H1 (cell line): ENCODE measurements at regions not wholly inside any gene's neighbourhood (a gene's known extent, or its start where the extent isn't known, plus 50 kb on each side); places are given as distances from the start of the nearest gene placed in this dataset.

Experiments
- CTCF ChIA-PET: fragments of 300-600 bp; sonication (Branson Sonifier 250); formaldehyde crosslinking; loops from one replicate; lab custom pipeline; 2021; ENCODE audit not compliant: partially characterized antibody; lab: Charles Lee
- POLR2A ChIA-PET: fragments of 300-600 bp; sonication (Branson Sonifier 250); formaldehyde crosslinking; loops from one replicate; lab custom pipeline; 2021; ENCODE audit warnings: inconsistent platforms; ENCODE audit not compliant: partially characterized antibody; lab: Charles Lee
- DNase-seq, 2 experiments: peaks; one replicate each; pipeline versions ENCODE4 v3.0.0 to v3.0.0-alpha.2; 2010 to 2022; ENCODE audit warnings: low spot score in 2 of 2, low read depth in 1 of 2, mixed read lengths in 1 of 2
- FAIRE-seq: peaks from 2 replicates; lab custom pipeline; 2011; peaks lifted over from hg19 to GRCh38; lab: Jason Lieb, UNC
- H2AFZ ChIP-seq: 2 replicates; pipeline ENCODE4 v1.8.1; 2012; ENCODE audit warnings: low read length, inconsistent platforms
- H2AK5ac ChIP-seq: 2 replicates; pipeline ENCODE4 v1.6.1; 2013; ENCODE audit warnings: low read depth, low read length
- H2BK120ac ChIP-seq: replicated peaks from 2 replicates; pipeline ENCODE3; 2013; ENCODE audit warnings: low read depth, low read length, inconsistent platforms
- H2BK12ac ChIP-seq: 2 replicates; pipeline ENCODE4 v1.6.1; 2013; ENCODE audit warnings: low read depth, low read length
- H2BK15ac ChIP-seq: 2 replicates; pipeline ENCODE4 v1.6.1; 2013; ENCODE audit warnings: low read length
- H2BK20ac ChIP-seq: 2 replicates; pipeline ENCODE4 v1.6.1; 2013; ENCODE audit warnings: low read length
- H2BK5ac ChIP-seq: 2 replicates; pipeline ENCODE4 v1.6.1; 2013; ENCODE audit warnings: low read depth, low read length
- H3K14ac ChIP-seq: 2 replicates; pipeline ENCODE4 v1.6.1; 2013; ENCODE audit warnings: inconsistent platforms; ENCODE audit not compliant: insufficient read length
- H3K18ac ChIP-seq: 2 replicates; pipeline ENCODE4 v1.6.1; 2013; ENCODE audit warnings: low read length; ENCODE audit errors: extremely low read depth
- H3K23ac ChIP-seq: 2 replicates; pipeline ENCODE4 v1.6.1; 2013; ENCODE audit warnings: inconsistent platforms; ENCODE audit not compliant: insufficient read length
- H3K23me2 ChIP-seq: 2 replicates; pipeline ENCODE4 v1.6.1; 2013; ENCODE audit warnings: low read depth, low read length
- H3K27ac ChIP-seq: 2 replicates; pipeline ENCODE4 v1.6.1; 2011; ENCODE audit warnings: low read depth, low read length, inconsistent platforms
- H3K27me3 ChIP-seq, 4 experiments: replicated peaks in 1 of 4; 1 replicate in 1 of 4; 2 replicates in 3 of 4; pipeline versions ENCODE4 v1.6.1 to v1.8.1; 2011 to 2013; ENCODE audit warnings: low read length in 3 of 4, mild to moderate bottlenecking in 3 of 4, inconsistent platforms in 2 of 4, mixed read lengths in 2 of 4, moderate library complexity in 1 of 4; ENCODE audit not compliant: control insufficient read depth in 3 of 4, insufficient read depth in 3 of 4; ENCODE audit errors: extremely low read depth in 1 of 4
- H3K36me3 ChIP-seq, 4 experiments: 2 replicates each; pipeline versions ENCODE4 v1.6.1 to v1.8.1; 2011 to 2013; ENCODE audit warnings: mild to moderate bottlenecking in 4 of 4, low read length in 3 of 4, moderate library complexity in 2 of 4, control low read depth in 1 of 4, inconsistent platforms in 1 of 4; ENCODE audit not compliant: insufficient read depth in 4 of 4, control insufficient read depth in 2 of 4
- H3K4ac ChIP-seq: replicated peaks from 2 replicates; pipeline ENCODE3; 2013; ENCODE audit warnings: low read length, low read depth, mixed read lengths, inconsistent platforms; ENCODE audit not compliant: insufficient read length
- H3K4me1 ChIP-seq, 4 experiments: replicated peaks in 1 of 4; 1 replicate in 1 of 4; 2 replicates in 3 of 4; pipeline versions ENCODE4 v1.6.1 to v1.8.1; 2011 to 2013; ENCODE audit warnings: low read length in 3 of 4, inconsistent platforms in 2 of 4, mixed read lengths in 1 of 4; ENCODE audit not compliant: insufficient read depth in 4 of 4, control insufficient read depth in 3 of 4
- H3K4me2 ChIP-seq, 2 experiments: 2 replicates each; pipeline versions ENCODE4 v1.6.1 to v1.8.1; 2011 to 2013; ENCODE audit warnings: low read depth in 2 of 2, low read length in 2 of 2, control low read depth in 1 of 2, inconsistent platforms in 1 of 2, mild to moderate bottlenecking in 1 of 2; ENCODE audit not compliant: insufficient read depth in 1 of 2
- H3K4me3 ChIP-seq, 4 experiments: fragments of 200-600, 300-600 bp in 1 of 4; sonication (generic), shearing (Covaris generic), sonication (Bioruptor Twin) in 1 of 4; 2 replicates each; pipeline versions ENCODE4 v1.5.1 to v1.8.1; 2011 to 2016; ENCODE audit warnings: low read length in 4 of 4, low read depth in 3 of 4, control low read depth in 2 of 4, inconsistent platforms in 2 of 4, mild to moderate bottlenecking in 2 of 4, mixed read lengths in 1 of 4, moderate library complexity in 1 of 4; ENCODE audit not compliant: insufficient read depth in 2 of 4; ENCODE audit errors: extremely low read depth in 1 of 4
- H3K56ac ChIP-seq: replicated peaks from 2 replicates; pipeline ENCODE3; 2013; ENCODE audit warnings: low read depth, mild to moderate bottlenecking, mixed read lengths, low read length, inconsistent platforms; ENCODE audit not compliant: insufficient read length
- H3K79me1 ChIP-seq: 2 replicates; pipeline ENCODE4 v1.6.1; 2013; ENCODE audit warnings: low read depth, low read length, control low read depth
- H3K79me2 ChIP-seq, 2 experiments: 2 replicates each; pipeline versions ENCODE4 v1.6.1 to v1.8.1; 2012 to 2013; ENCODE audit warnings: low read length in 2 of 2, mild to moderate bottlenecking in 2 of 2, inconsistent platforms in 1 of 2; ENCODE audit not compliant: insufficient read depth in 2 of 2, control insufficient read depth in 1 of 2
- H3K9ac ChIP-seq, 4 experiments: replicated peaks in 1 of 4; 1 replicate in 1 of 4; 2 replicates in 3 of 4; pipeline versions ENCODE4 v1.6.1 to v1.8.1; 2011 to 2013; ENCODE audit warnings: low read depth in 3 of 4, low read length in 3 of 4, control low read depth in 2 of 4, mild to moderate bottlenecking in 2 of 4, moderate library complexity in 2 of 4, inconsistent platforms in 1 of 4; ENCODE audit errors: extremely low read depth in 1 of 4
- H3K9me3 ChIP-seq, 2 experiments: 2 replicates each; pipeline versions ENCODE4 v1.6.1 to v1.8.1; 2012 to 2013; ENCODE audit warnings: mild to moderate bottlenecking in 2 of 2, moderate library complexity in 2 of 2, control low read depth in 1 of 2, inconsistent platforms in 1 of 2, low read depth in 1 of 2, low read length in 1 of 2, mixed read lengths in 1 of 2; ENCODE audit not compliant: insufficient read depth in 2 of 2
- H4K20me1 ChIP-seq, 2 experiments: replicated peaks in 1 of 2; 2 replicates each; pipeline versions ENCODE3 to v1.8.1; 2011 to 2013; ENCODE audit warnings: inconsistent platforms in 2 of 2, low read length in 2 of 2, mild to moderate bottlenecking in 1 of 2; ENCODE audit not compliant: insufficient read depth in 2 of 2, control insufficient read depth in 1 of 2
- H4K5ac ChIP-seq: 2 replicates; pipeline ENCODE4 v1.6.1; 2013; ENCODE audit warnings: low read length, low read depth, mixed read lengths, inconsistent platforms; ENCODE audit not compliant: insufficient read length
- H4K8ac ChIP-seq: 2 replicates; pipeline ENCODE4 v1.8.0; 2013; ENCODE audit warnings: mild to moderate bottlenecking, moderate library complexity, low read length, inconsistent platforms; ENCODE audit not compliant: insufficient read depth; ENCODE audit errors: extremely low read depth
- H4K91ac ChIP-seq: replicated peaks from 2 replicates; pipeline ENCODE3; 2013; ENCODE audit warnings: low read length, mixed read lengths, inconsistent platforms; ENCODE audit not compliant: insufficient read length
- CHD2 ChIP-seq: IDR thresholded peaks from 2 replicates; pipeline ENCODE4 v1.6.1; 2012; ENCODE audit warnings: low read length, improper control_type of control experiment
- CTCF ChIP-seq, 3 experiments: IDR thresholded peaks; 1 replicate in 2 of 3; 2 replicates in 1 of 3; pipeline versions ENCODE4 v1.5.1 to v1.6.1; 2011; ENCODE audit warnings: low read length in 3 of 3, mild to moderate bottlenecking in 3 of 3, inconsistent platforms in 2 of 3, low read depth in 1 of 3, moderate library complexity in 1 of 3; ENCODE audit not compliant: insufficient read depth in 1 of 3; ENCODE audit errors: control extremely low read depth in 1 of 3
- EZH2 ChIP-seq: fragments of 200-600 bp; sonication (generic); IDR thresholded peaks from 2 replicates; pipeline ENCODE4 v1.7.1; 2012; ENCODE audit warnings: low read depth, mild to moderate bottlenecking, moderate library complexity, low read length, inconsistent platforms; ENCODE audit not compliant: severe bottlenecking
- HDAC2 ChIP-seq, 2 experiments: fragments of 300-600 bp in 1 of 2; sonication (generic) in 1 of 2; IDR thresholded peaks; 2 replicates each; pipeline ENCODE4 v1.6.1; 2011 to 2012; ENCODE audit warnings: low read depth in 2 of 2, low read length in 2 of 2, mild to moderate bottlenecking in 2 of 2, moderate library complexity in 2 of 2, borderline replicate concordance in 1 of 2, inconsistent platforms in 1 of 2
- JUND ChIP-seq: IDR thresholded peaks from 2 replicates; pipeline ENCODE4 v1.6.1; 2011; ENCODE audit warnings: mild to moderate bottlenecking, improper control_type of control experiment, low read length
- KDM1A ChIP-seq: fragments of 200-600, 300-600 bp; sonication (generic); IDR thresholded peaks from 2 replicates; pipeline ENCODE4 v1.7.1; 2016; ENCODE audit warnings: mild to moderate bottlenecking, low read length, borderline replicate concordance
- KDM4A ChIP-seq: IDR thresholded peaks from one replicate; pipeline ENCODE4 v1.7.1; 2012; ENCODE audit warnings: low read depth, mild to moderate bottlenecking, moderate library complexity, low read length, inconsistent platforms; ENCODE audit not compliant: severe bottlenecking
- MAX ChIP-seq: IDR thresholded peaks from 2 replicates; pipeline ENCODE4 v1.6.1; 2012; ENCODE audit warnings: inconsistent platforms
- PHF8 ChIP-seq: fragments of 200-600 bp; sonication (generic); conservative IDR thresholded peaks from 2 replicates; pipeline ENCODE4 v1.7.1; 2012; ENCODE audit warnings: low read depth, mild to moderate bottlenecking, inconsistent platforms, low read length, moderate library complexity
- SIN3A ChIP-seq, 2 experiments: IDR thresholded peaks in 1 of 2; conservative IDR thresholded peaks in 1 of 2; 2 replicates each; pipeline ENCODE4 v1.6.1; 2011 to 2012; ENCODE audit warnings: low read length in 2 of 2, improper control_type of control experiment in 1 of 2, low read depth in 1 of 2, mild to moderate bottlenecking in 1 of 2
- SP1 ChIP-seq: IDR thresholded peaks from 2 replicates; pipeline ENCODE4 v1.6.1; 2011; ENCODE audit warnings: low read depth, low read length
- SRF ChIP-seq: IDR thresholded peaks from 2 replicates; pipeline ENCODE4 v1.6.1; 2011; ENCODE audit warnings: mild to moderate bottlenecking, low read depth, low read length, moderate library complexity
- WGBS, 2 experiments: shearing (Covaris generic) in 1 of 2; methylation state at CpG; one replicate each; pipeline versions ENCODE4 v1.1.6 to v1.1.7; 2013 to 2015; ENCODE audit warnings: low lambda C conversion rate in 2 of 2, mixed read lengths in 2 of 2, inconsistent platforms in 1 of 2, low coverage in 1 of 2, missing lambda C conversion rate in 1 of 2; ENCODE audit not compliant: insufficient replicate concordance in 2 of 2, insufficient coverage in 1 of 2, insufficient read length in 1 of 2; ENCODE audit errors: extremely low coverage in 1 of 2, missing lambda C conversion rate in 1 of 2; 5-methylcytosine and 5-hydroxymethylcytosine counted together

- no peak overlapping the region for H4K5ac ChIP-seq
- H2AFZ ChIP-seq, result no peak overlapping the region
- no peak overlapping the region for H4K8ac ChIP-seq
- no peak overlapping the region for H4K91ac ChIP-seq
- no peak overlapping the region for H2BK20ac ChIP-seq
- no peaks in the 10 kb centered on the region for H3K79me1 ChIP-seq
- H3K9me3 ChIP-seq, result no peaks in the 10 kb centered on the region
- H3K27me3 ChIP-seq, result no peaks in the 10 kb centered on the region
- ChIA-PET CTCF (interaction anchor here (1.3 kb wide), 1 partner anchor 13 kb away, joined by 4 read pairs; no protein-coding TSS in a partner anchor), POLR2A (no interaction called here)
- FAIRE-seq, result no peak
- H3K14ac ChIP-seq, result no peak overlapping the region
- H3K23me2 ChIP-seq, result no peaks in the 10 kb centered on the region
- H2AK5ac ChIP-seq, result no peak overlapping the region
- no peaks in the 10 kb centered on the region for H3K36me3 ChIP-seq
- no peak for DNase-seq
- H3K56ac ChIP-seq, result no peak overlapping the region
- H3K4ac ChIP-seq, result no peak overlapping the region
- H3K18ac ChIP-seq, result no peak overlapping the region
- H3K9ac ChIP-seq, result no peak overlapping the region
- no peak overlapping the region for H2BK12ac ChIP-seq
- H3K4me1 ChIP-seq, result no peaks in the 10 kb centered on the region
- no peak overlapping the region for H3K23ac ChIP-seq
- no peaks in the 10 kb centered on the region for H4K20me1 ChIP-seq
- H3K79me2 ChIP-seq, result no peaks in the 10 kb centered on the region
- no peak overlapping the region for H3K4me2 ChIP-seq
- H2BK15ac ChIP-seq, result no peak overlapping the region
- no peak overlapping the region for H3K27ac ChIP-seq
- 90% methylated on average over 2 of the region's 2 CpGs; no CpG with 5 or more reads in 1 of the 2 experiments for WGBS, 2 experiments
- H3K4me3 ChIP-seq, result no peak overlapping the region
- H2BK120ac ChIP-seq, result no peak overlapping the region
- H2BK5ac ChIP-seq, result no peak overlapping the region
- TF ChIP-seq JUND, result no peak
- no peak for TF ChIP-seq SP1
- no peak for TF ChIP-seq EZH2
- TF ChIP-seq CTCF (IDR thresholded peaks at IDR 0.05; ENCODE audit: control extremely low read depth in 1 of 3, insufficient read depth in 1 of 3, low read depth in 1 of 3, low read length in 3 of 3), result no peak
- TF ChIP-seq CHD2, result no peak
- TF ChIP-seq KDM1A, result no peak
- no peak for TF ChIP-seq KDM4A
- TF ChIP-seq HDAC2 (IDR thresholded peaks at IDR 0.05; ENCODE audit: borderline replicate concordance in 1 of 2, low read depth in 2 of 2, low read length in 2 of 2), result no peak
- TF ChIP-seq PHF8, result no peak
- TF ChIP-seq SIN3A (conservative IDR thresholded peaks at IDR 0.05 in 1 of 2, IDR thresholded peaks at IDR 0.05 in 1 of 2; ENCODE audit: low read depth in 1 of 2, low read length in 2 of 2), result no peak
- no peak for TF ChIP-seq MAX
- TF ChIP-seq SRF, result no peak
These were observed 245.7 kb downstream of the AR start for GRCh38 chrX:67789536-67789935.
